WTC11 (cell line): ENCODE measurements at regions not wholly inside any gene's neighbourhood (a gene's known extent, or its start where the extent isn't known, plus 50 kb on each side); places are given as distances from the start of the nearest gene placed in this dataset.

Experiments
- ATAC-seq: fragments of 200-7000 bp; cut with Tn5 transposase; 2 replicates; pipeline ENCODE4 v1.10.0; 2021; ENCODE audit warnings: mild to moderate bottlenecking, moderate library complexity
- CTCF ChIA-PET: fragments of 300-600 bp; sonication (Branson Sonifier 250); formaldehyde crosslinking; loops from one replicate; lab custom pipeline; 2021; ENCODE audit warnings: antibody characterized with exemption; lab: Charles Lee
- POLR2A ChIA-PET: fragments of 350-600 bp; sonication (Branson Sonifier 250); formaldehyde crosslinking; loops from one replicate; lab custom pipeline; 2021; ENCODE audit warnings: antibody characterized with exemption; lab: Charles Lee
- DNase-seq: peaks from one replicate; pipeline ENCODE4 v3.0.0; 2021; ENCODE audit warnings: low spot score
- H3K27ac Mint-ChIP-seq: 2 replicates; pipeline ENCODE4 v1.8.0; 2021; ENCODE audit warnings: mixed read lengths
- H3K27me3 Mint-ChIP-seq: 2 replicates; pipeline ENCODE4 v1.8.0; 2021; ENCODE audit warnings: low read depth, mild to moderate bottlenecking, moderate library complexity, mixed read lengths
- H3K36me3 Mint-ChIP-seq: 2 replicates; pipeline ENCODE4 v1.8.0; 2021; ENCODE audit warnings: mixed read lengths
- H3K4me1 Mint-ChIP-seq: 2 replicates; pipeline ENCODE4 v1.8.0; 2022; ENCODE audit warnings: mixed read lengths
- H3K4me3 Mint-ChIP-seq: 2 replicates; pipeline ENCODE4 v1.8.0; 2021; ENCODE audit warnings: mild to moderate bottlenecking, moderate library complexity, mixed read lengths
- H3K9me3 Mint-ChIP-seq: 2 replicates; pipeline ENCODE4 v1.8.0; 2021; ENCODE audit warnings: mixed read lengths
- AFF4 ChIP-seq: sonication (generic); formaldehyde crosslinking; IDR thresholded peaks from 2 replicates; pipeline ENCODE4 v1.8.1; 2023; ENCODE audit warnings: mild to moderate bottlenecking, missing genetic modification reagents, borderline replicate concordance
- ATF1 ChIP-seq: sonication (generic); formaldehyde crosslinking; IDR thresholded peaks from 2 replicates; pipeline ENCODE4 v1.8.1; 2023; ENCODE audit warnings: mild to moderate bottlenecking, moderate library complexity, missing genetic modification reagents
- CBFB ChIP-seq: sonication (generic); formaldehyde crosslinking; IDR thresholded peaks from 2 replicates; pipeline ENCODE4 v1.8.1; 2022; ENCODE audit warnings: mild to moderate bottlenecking, low read depth, missing genetic modification reagents
- CREM ChIP-seq: sonication (generic); formaldehyde crosslinking; IDR thresholded peaks from 2 replicates; pipeline ENCODE4 v1.8.1; 2022; ENCODE audit warnings: mild to moderate bottlenecking, missing genetic modification reagents, moderate library complexity
- EMX1 ChIP-seq: fragments of 250-450 bp; sonication (Bioruptor Pico); IDR thresholded peaks from 2 replicates; pipeline ENCODE4 v1.8.0; 2021; ENCODE audit warnings: mild to moderate bottlenecking
- ETV6 ChIP-seq: sonication (generic); formaldehyde crosslinking; IDR thresholded peaks from 2 replicates; pipeline ENCODE4 v1.8.1; 2022; ENCODE audit warnings: mild to moderate bottlenecking, missing genetic modification reagents
- GABPB1 ChIP-seq: sonication (generic); formaldehyde crosslinking; IDR thresholded peaks from 2 replicates; pipeline ENCODE4 v1.8.1; 2023; ENCODE audit warnings: mild to moderate bottlenecking, missing genetic modification reagents
- IRF1 ChIP-seq: sonication (generic); formaldehyde crosslinking; IDR thresholded peaks from 2 replicates; pipeline ENCODE4 v1.8.0; 2023; ENCODE audit warnings: missing genetic modification reagents
- JUN ChIP-seq: sonication (generic); formaldehyde crosslinking; IDR thresholded peaks from 2 replicates; pipeline ENCODE4 v1.8.0; 2023; ENCODE audit warnings: mild to moderate bottlenecking, missing genetic modification reagents
- KAT7 ChIP-seq: sonication (generic); formaldehyde crosslinking; IDR thresholded peaks from 2 replicates; pipeline ENCODE4 v1.8.1; 2023; ENCODE audit warnings: missing genetic modification reagents, mild to moderate bottlenecking, borderline replicate concordance
- MYBL2 ChIP-seq: sonication (generic); formaldehyde crosslinking; IDR thresholded peaks from 2 replicates; pipeline ENCODE4 v1.8.1; 2023; ENCODE audit warnings: mild to moderate bottlenecking, moderate library complexity, missing genetic modification reagents
- PREB ChIP-seq: sonication (generic); formaldehyde crosslinking; IDR thresholded peaks from 2 replicates; pipeline ENCODE4 v1.8.1; 2022; ENCODE audit warnings: mild to moderate bottlenecking, missing genetic modification reagents, moderate library complexity, borderline replicate concordance
- PRRX2 ChIP-seq: fragments of 250-450 bp; sonication (Bioruptor Pico); IDR thresholded peaks from 2 replicates; pipeline ENCODE4 v1.8.0; 2021; ENCODE audit warnings: mild to moderate bottlenecking
- STAT6 ChIP-seq: sonication (generic); formaldehyde crosslinking; conservative IDR thresholded peaks from 2 replicates; pipeline ENCODE4 v1.8.1; 2023; ENCODE audit warnings: mild to moderate bottlenecking, low read depth, missing genetic modification reagents, moderate library complexity
- TCF7 ChIP-seq: sonication (generic); formaldehyde crosslinking; IDR thresholded peaks from 2 replicates; pipeline ENCODE4 v1.8.0; 2022; ENCODE audit warnings: mild to moderate bottlenecking, low read depth, missing genetic modification reagents, moderate library complexity
- USF1 ChIP-seq: sonication (generic); formaldehyde crosslinking; IDR thresholded peaks from 2 replicates; pipeline ENCODE4 v1.8.0; 2022; ENCODE audit warnings: mild to moderate bottlenecking, missing genetic modification reagents
- ZNF138 ChIP-seq: sonication (generic); formaldehyde crosslinking; conservative IDR thresholded peaks from 2 replicates; pipeline ENCODE4 v1.8.1; 2022; ENCODE audit warnings: mild to moderate bottlenecking, moderate library complexity, missing genetic modification reagents
- ZNF425 ChIP-seq: fragments of 250-450 bp; sonication (Bioruptor Pico); conservative IDR thresholded peaks from 2 replicates; pipeline ENCODE4 v1.9.0; 2021; ENCODE audit warnings: mild to moderate bottlenecking
- ZNF671 ChIP-seq: fragments of 250-450 bp; sonication (Bioruptor Pico); IDR thresholded peaks from 2 replicates; pipeline ENCODE4 v1.8.0; 2021; ENCODE audit warnings: mild to moderate bottlenecking

- Mint-ChIP-seq H3K4me3 (no peak overlapping the region), H3K36me3 (no peaks in the 10 kb centered on the region), H3K9me3 (no peaks in the 10 kb centered on the region), H3K4me1 (no peaks in the 10 kb centered on the region), H3K27ac (no peak overlapping the region), H3K27me3 (peaks cover 88% of the 10 kb centered on the region)
- ChIA-PET POLR2A (interaction anchor here (0.6 kb wide), 1 partner anchor 87 kb away, joined by 3 read pairs; no protein-coding TSS in a partner anchor), CTCF (interaction anchor here (0.9 to 4.0 kb wide), 9 partner anchors 11 to 142 kb away, joined by 3 to 20 read pairs (median 6); no protein-coding TSS in a partner anchor)
- ATAC-seq (no peak), DNase-seq (no peak)
- TF ChIP-seq JUN (no peak), ZNF671 (no peak), EMX1 (no peak), CREM (CRISPR knock-in tag) (no peak), TCF7 (no peak), ZNF425 (CRISPR knock-in tag) (no peak), ZNF138 (no peak), PREB (CRISPR knock-in tag) (no peak), CBFB (CRISPR knock-in tag) (no peak), USF1 (CRISPR knock-in tag) (no peak), KAT7 (no peak), ATF1 (CRISPR knock-in tag) (no peak), MYBL2 (CRISPR knock-in tag) (no peak), STAT6 (CRISPR knock-in tag) (no peak), ETV6 (no peak), AFF4 (no peak), PRRX2 (CRISPR knock-in tag) (no peak), IRF1 (CRISPR knock-in tag) (no peak), GABPB1 (CRISPR knock-in tag) (no peak)
Observed at GRCh38 chr22:22813126-22814075, 74.2 kb upstream of the IGLL5 start.
